ENCODE measurements at regions not wholly inside any gene's neighbourhood (a gene's known extent, or its start where the extent isn't known, plus 50 kb on each side); places are given as distances from the start of the nearest gene placed in this dataset.

DNA sequence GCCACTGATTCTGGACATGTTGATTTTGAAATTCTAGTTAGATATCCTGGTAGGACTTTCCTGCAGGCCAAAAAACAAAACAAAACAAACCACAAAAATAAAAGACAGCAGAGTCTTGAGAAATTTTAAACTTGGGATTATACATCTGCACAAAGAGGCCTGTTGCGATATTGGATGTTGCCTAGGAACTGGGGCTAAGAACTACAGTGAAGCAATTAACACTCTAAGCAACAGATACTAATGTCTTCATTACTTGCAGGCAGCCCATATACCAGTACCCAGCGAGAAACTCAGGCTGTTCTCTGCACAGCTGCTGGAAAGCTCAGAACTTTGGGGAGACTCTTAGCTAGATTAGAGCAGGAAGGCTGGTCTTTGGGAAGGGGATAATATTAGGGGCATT lies 69.1 kb upstream of the SCOC start:
- no peaks in the 10 kb centered on the region for H3K4me1 ChIP-seq (ENCODE audit: control insufficient read depth in 2 of 2, insufficient read depth in 2 of 2, low read length in 2 of 2)
- no peaks in the 10 kb centered on the region for H3K27me3 ChIP-seq (ENCODE audit: control insufficient read depth in 2 of 2, insufficient read depth in 1 of 2, low read length in 1 of 2)
- H3K27ac ChIP-seq (ENCODE audit: low read depth in 1 of 2, low read length in 1 of 2): no peak overlapping the region
- 98% methylated on average over 2 of the region's 2 CpGs for WGBS
- H3K36me3 ChIP-seq (ENCODE audit: control insufficient read depth in 2 of 2, insufficient read depth in 2 of 2, low read length in 1 of 2): no peaks in the 10 kb centered on the region
- H3K9me3 ChIP-seq (ENCODE audit: control insufficient read depth in 2 of 2, insufficient read depth in 1 of 2, low read length in 1 of 2): no peaks in the 10 kb centered on the region
- no peak overlapping the region for H3K4me3 ChIP-seq (ENCODE audit: low read length in 2 of 2)
- DNase-seq (ENCODE audit: low read depth in 6 of 9, low spot score in 9 of 9): no peak

DNA sequence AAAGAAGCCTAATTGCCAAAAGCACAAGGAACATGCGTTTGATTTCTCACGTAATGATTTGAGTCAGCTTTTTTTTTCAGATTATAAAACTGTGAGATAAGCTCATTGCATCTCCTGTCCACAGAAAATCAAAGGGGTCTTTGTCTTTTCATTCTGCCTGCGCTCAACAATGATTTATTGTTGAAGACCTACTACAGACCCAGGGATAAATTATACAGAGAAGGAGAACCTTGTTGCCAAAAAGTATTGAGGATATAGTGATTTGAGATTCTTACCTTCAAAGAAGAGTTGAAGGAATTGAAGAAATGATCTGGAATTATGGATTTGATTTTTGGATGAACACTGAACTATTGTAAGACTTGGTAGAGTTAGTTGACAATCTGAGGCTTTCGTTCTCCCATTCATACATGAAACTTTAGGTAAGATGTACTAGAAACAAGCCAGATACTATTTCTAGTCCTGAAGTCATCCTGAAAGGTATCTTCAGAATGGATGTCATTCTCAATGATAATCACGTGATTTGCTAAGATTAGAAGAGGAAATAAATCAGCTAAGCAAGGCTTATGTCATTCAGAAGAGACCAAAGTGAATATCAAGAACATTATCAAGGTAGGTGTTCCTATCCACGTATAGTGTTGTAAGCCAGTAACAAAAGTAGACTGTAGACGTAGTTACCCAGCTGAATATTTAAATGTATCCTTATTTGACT lies 71.1 kb upstream of the SCOC start:
- DNase-seq (ENCODE audit: low read depth in 6 of 9, low spot score in 9 of 9): no peak
- H3K4me3 ChIP-seq (ENCODE audit: low read length in 2 of 2): no peak overlapping the region
- H3K9me3 ChIP-seq (ENCODE audit: control insufficient read depth in 2 of 2, insufficient read depth in 1 of 2, low read length in 1 of 2): no peaks in the 10 kb centered on the region
- no peaks in the 10 kb centered on the region for H3K36me3 ChIP-seq (ENCODE audit: control insufficient read depth in 2 of 2, insufficient read depth in 2 of 2, low read length in 1 of 2)
- no peaks in the 10 kb centered on the region for H3K27me3 ChIP-seq (ENCODE audit: control insufficient read depth in 2 of 2, insufficient read depth in 1 of 2, low read length in 1 of 2)
- H3K4me1 ChIP-seq (ENCODE audit: control insufficient read depth in 2 of 2, insufficient read depth in 2 of 2, low read length in 2 of 2): peaks cover 0 to 6% of the 10 kb centered on the region in 2 donors
- 90% methylated on average over 7 of the region's 7 CpGs for WGBS
- no peak overlapping the region for H3K27ac ChIP-seq (ENCODE audit: low read depth in 1 of 2, low read length in 1 of 2)

DNA sequence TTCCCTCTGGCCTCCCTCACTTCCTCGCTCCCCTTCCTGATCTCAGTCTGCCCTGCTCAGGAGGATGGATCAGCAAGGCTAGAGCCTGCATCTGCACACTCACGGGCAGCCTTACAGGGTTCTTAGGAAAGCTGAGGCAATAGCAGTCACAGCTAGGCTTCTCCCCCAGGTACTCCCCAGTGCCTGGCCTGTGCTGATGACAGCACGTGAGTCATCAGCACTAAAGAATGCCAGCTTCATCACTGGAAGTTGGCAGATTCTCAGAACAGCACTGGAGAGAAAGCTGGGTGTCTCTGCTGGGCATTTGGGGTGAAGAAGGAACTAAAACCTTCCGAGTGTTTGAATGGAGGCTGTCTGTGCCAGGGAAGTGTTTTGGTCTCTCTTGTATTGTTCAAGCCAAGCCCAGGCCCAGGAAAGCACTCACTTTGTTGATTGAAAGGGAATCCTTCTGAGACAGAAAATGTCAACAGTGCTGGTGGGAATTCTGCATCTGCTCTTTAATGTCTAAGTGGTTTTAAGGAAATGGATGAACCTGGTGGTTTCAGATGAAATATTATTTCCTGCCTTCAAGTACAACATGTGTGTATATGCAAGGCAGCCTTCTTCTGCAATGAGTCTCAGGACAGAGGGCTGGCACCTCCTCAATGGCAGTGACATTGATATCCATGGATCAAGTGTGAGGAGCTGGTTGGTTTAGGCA lies 73.0 kb upstream of the SCOC start:
- no peaks in the 10 kb centered on the region for H3K36me3 ChIP-seq (ENCODE audit: control insufficient read depth in 2 of 2, insufficient read depth in 2 of 2, low read length in 1 of 2)
- no peak for DNase-seq (ENCODE audit: low read depth in 6 of 9, low spot score in 9 of 9)
- H3K4me1 ChIP-seq (ENCODE audit: control insufficient read depth in 2 of 2, insufficient read depth in 2 of 2, low read length in 2 of 2): peaks cover 0 to 6% of the 10 kb centered on the region in 2 donors
- WGBS: 74% methylated on average over 4 of the region's 4 CpGs
- H3K9me3 ChIP-seq (ENCODE audit: control insufficient read depth in 2 of 2, insufficient read depth in 1 of 2, low read length in 1 of 2): no peaks in the 10 kb centered on the region
- no peaks in the 10 kb centered on the region for H3K27me3 ChIP-seq (ENCODE audit: control insufficient read depth in 2 of 2, insufficient read depth in 1 of 2, low read length in 1 of 2)
- no peak overlapping the region for H3K4me3 ChIP-seq (ENCODE audit: low read length in 2 of 2)
- H3K27ac ChIP-seq (ENCODE audit: low read depth in 1 of 2, low read length in 1 of 2): no peak overlapping the region

DNA sequence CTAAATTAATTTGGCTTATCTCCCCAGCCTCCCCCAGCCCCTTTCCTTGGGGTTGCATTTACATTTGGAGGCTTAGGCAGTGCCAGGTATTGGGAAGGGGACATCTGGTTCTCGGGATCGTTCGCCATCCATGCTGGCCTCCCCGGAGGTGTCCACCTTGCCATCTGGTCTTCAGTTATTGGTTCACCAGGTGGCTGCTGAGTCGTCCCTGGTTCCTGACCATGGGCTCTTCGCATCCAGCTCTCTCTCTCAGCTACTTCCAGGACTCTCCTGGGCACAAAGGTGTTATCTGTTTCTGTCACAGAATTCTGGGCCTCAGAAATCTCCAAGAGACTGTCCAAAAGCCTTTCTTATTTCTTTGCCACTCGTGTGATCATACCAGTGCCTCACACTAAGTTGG lies 75.4 kb upstream of the SCOC start:
- no peaks in the 10 kb centered on the region for H3K27me3 ChIP-seq (ENCODE audit: control insufficient read depth in 2 of 2, insufficient read depth in 1 of 2, low read length in 1 of 2)
- no peak for DNase-seq (ENCODE audit: low read depth in 6 of 9, low spot score in 9 of 9)
- peaks cover 0 to 6% of the 10 kb centered on the region in 2 donors for H3K4me1 ChIP-seq (ENCODE audit: control insufficient read depth in 2 of 2, insufficient read depth in 2 of 2, low read length in 2 of 2)
- H3K36me3 ChIP-seq (ENCODE audit: control insufficient read depth in 2 of 2, insufficient read depth in 2 of 2, low read length in 1 of 2): no peaks in the 10 kb centered on the region
- no peak overlapping the region for H3K4me3 ChIP-seq (ENCODE audit: low read length in 2 of 2)
- WGBS: 96% methylated on average over 7 of the region's 7 CpGs
- no peak overlapping the region for H3K27ac ChIP-seq (ENCODE audit: low read depth in 1 of 2, low read length in 1 of 2)
- H3K9me3 ChIP-seq (ENCODE audit: control insufficient read depth in 2 of 2, insufficient read depth in 1 of 2, low read length in 1 of 2): no peaks in the 10 kb centered on the region

DNA sequence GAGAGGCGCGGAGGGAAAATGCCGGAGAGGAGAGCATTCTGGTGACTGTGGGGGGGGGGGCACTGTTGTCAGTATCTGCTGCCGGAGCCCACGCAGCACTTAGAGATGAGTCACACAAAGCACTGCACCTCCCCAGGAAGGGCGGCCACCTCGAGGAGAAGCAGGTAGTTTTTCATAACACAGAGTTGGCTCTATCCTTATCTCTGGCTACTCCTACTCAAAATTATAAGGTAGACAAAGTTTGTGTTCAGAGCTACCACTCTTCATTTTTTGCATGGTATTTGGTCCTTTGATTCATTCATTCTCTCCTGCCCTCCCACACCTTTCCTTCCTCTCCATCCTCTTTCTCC lies 76.2 kb upstream of the SCOC start:
- WGBS: 90% methylated on average over 7 of the region's 7 CpGs
- no peak for DNase-seq (ENCODE audit: low read depth in 6 of 9, low spot score in 9 of 9)
- peaks cover 0 to 6% of the 10 kb centered on the region in 2 donors for H3K4me1 ChIP-seq (ENCODE audit: control insufficient read depth in 2 of 2, insufficient read depth in 2 of 2, low read length in 2 of 2)
- no peak overlapping the region for H3K4me3 ChIP-seq (ENCODE audit: low read length in 2 of 2)
- H3K27me3 ChIP-seq (ENCODE audit: control insufficient read depth in 2 of 2, insufficient read depth in 1 of 2, low read length in 1 of 2): no peaks in the 10 kb centered on the region
- H3K9me3 ChIP-seq (ENCODE audit: control insufficient read depth in 2 of 2, insufficient read depth in 1 of 2, low read length in 1 of 2): no peaks in the 10 kb centered on the region
- H3K36me3 ChIP-seq (ENCODE audit: control insufficient read depth in 2 of 2, insufficient read depth in 2 of 2, low read length in 1 of 2): no peaks in the 10 kb centered on the region
- no peak overlapping the region for H3K27ac ChIP-seq (ENCODE audit: low read depth in 1 of 2, low read length in 1 of 2)

DNA sequence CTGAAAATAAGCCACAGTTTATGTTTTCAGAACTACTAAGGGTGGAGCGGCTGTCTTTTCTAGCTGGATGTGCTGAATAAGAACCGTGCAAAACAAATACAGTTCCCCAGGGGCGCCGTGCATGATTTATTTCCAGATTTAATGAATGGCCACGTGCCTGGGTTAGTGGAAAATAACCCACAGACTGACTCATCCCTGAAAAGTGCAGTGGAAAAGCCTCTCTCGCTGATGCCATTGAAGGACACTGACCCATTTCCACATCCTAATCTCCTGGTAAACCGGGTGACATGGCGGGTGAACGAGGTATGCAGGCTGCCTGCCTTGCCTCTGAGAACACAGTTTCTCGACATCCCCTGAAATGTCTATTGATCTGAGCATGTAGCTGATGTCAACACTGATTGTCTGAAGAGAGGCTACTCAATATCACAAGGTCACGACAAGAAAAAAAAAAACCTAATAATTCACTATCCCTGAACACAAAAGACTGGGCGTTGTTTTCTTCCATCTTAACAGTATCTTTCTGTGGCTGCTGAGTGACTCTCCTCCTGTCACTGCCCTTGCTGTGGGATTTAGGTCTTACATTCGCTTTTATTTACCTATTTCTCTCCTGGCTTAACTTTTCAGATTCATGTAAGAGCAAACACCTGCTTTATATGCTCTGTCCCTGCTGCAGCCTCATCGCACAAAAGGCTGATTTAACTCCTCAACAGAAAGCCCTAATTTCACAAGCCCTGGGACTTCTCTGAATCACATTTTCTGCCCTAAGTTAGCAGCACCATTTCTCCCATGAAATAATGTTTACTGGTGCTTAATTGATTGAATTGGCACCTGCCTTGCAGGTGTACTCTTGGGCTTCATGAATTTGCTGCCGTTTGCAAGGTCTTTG lies 76.9 kb upstream of the SCOC start:
- no peak for DNase-seq (ENCODE audit: low read depth in 6 of 9, low spot score in 9 of 9)
- Histone ChIP-seq H3K4me1 (ENCODE audit: control insufficient read depth in 2 of 2, insufficient read depth in 2 of 2, low read length in 2 of 2) (peaks cover 0 to 6% of the 10 kb centered on the region in 2 donors), H3K27me3 (ENCODE audit: control insufficient read depth in 2 of 2, insufficient read depth in 1 of 2, low read length in 1 of 2) (no peaks in the 10 kb centered on the region), H3K27ac (ENCODE audit: low read depth in 1 of 2, low read length in 1 of 2) (no peak overlapping the region), H3K9me3 (ENCODE audit: control insufficient read depth in 2 of 2, insufficient read depth in 1 of 2, low read length in 1 of 2) (no peaks in the 10 kb centered on the region), H3K4me3 (ENCODE audit: low read length in 2 of 2) (no peak overlapping the region), H3K36me3 (ENCODE audit: control insufficient read depth in 2 of 2, insufficient read depth in 2 of 2, low read length in 1 of 2) (no peaks in the 10 kb centered on the region)
- 90% methylated on average over 15 of the region's 15 CpGs for WGBS

DNA sequence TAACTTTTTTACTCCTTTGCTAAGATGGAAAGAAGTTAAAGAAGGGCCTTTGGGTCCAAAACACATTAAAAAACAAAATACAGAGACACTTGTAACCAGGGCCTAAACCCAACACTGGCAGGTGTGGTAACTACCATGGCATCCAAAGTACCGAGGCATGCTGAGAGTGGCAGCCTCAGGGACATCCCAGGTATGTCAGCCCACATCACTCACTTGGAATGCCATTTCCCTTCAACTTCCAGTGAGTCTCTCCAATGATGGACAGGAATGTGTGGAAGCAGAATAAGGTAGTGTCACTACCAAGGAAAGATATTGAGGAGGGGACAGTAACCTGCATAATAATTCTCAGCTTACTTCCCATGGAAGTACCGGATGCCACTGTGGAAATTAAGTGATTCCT lies 79.5 kb upstream of the SCOC start:
- no peak for DNase-seq (ENCODE audit: low read depth in 6 of 9, low spot score in 9 of 9)
- Histone ChIP-seq H3K9me3 (ENCODE audit: control insufficient read depth in 2 of 2, insufficient read depth in 1 of 2, low read length in 1 of 2) (no peaks in the 10 kb centered on the region), H3K27ac (ENCODE audit: low read depth in 1 of 2, low read length in 1 of 2) (no peak overlapping the region), H3K4me3 (ENCODE audit: low read length in 2 of 2) (no peak overlapping the region), H3K4me1 (ENCODE audit: control insufficient read depth in 2 of 2, insufficient read depth in 2 of 2, low read length in 2 of 2) (peaks cover 0 to 6% of the 10 kb centered on the region in 2 donors), H3K27me3 (ENCODE audit: control insufficient read depth in 2 of 2, insufficient read depth in 1 of 2, low read length in 1 of 2) (no peaks in the 10 kb centered on the region), H3K36me3 (ENCODE audit: control insufficient read depth in 2 of 2, insufficient read depth in 2 of 2, low read length in 1 of 2) (no peaks in the 10 kb centered on the region)
- WGBS: 98% methylated on average over 2 of the region's 2 CpGs

DNA sequence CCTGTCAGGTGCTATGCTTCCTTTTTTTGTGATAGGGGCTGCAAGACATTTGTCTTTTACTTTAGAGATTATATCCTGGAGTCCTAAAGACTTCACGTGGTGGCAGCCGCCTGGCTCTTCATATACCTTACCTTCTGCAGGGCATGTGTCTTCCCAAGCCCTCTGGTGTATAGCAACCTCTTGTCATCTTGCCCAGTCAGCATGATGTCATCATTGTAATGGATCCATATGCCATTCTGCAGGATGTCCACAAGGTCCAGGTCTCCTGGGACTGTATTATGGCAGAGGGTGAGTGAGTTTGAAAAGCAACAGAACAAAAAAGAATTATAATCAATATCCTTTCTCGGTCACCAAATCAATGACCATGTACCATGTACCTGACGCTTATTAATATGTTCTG lies 82.2 kb upstream of the SCOC start:
- peaks cover 0 to 2% of the 10 kb centered on the region in 2 donors for H3K9me3 ChIP-seq (ENCODE audit: control insufficient read depth in 2 of 2, insufficient read depth in 1 of 2, low read length in 1 of 2)
- H3K36me3 ChIP-seq (ENCODE audit: control insufficient read depth in 2 of 2, insufficient read depth in 2 of 2, low read length in 1 of 2): no peaks in the 10 kb centered on the region
- H3K27me3 ChIP-seq (ENCODE audit: control insufficient read depth in 2 of 2, insufficient read depth in 1 of 2, low read length in 1 of 2): no peaks in the 10 kb centered on the region
- H3K4me3 ChIP-seq (ENCODE audit: low read length in 2 of 2): no peak overlapping the region
- no peaks in the 10 kb centered on the region for H3K4me1 ChIP-seq (ENCODE audit: control insufficient read depth in 2 of 2, insufficient read depth in 2 of 2, low read length in 2 of 2)
- no peak for DNase-seq (ENCODE audit: low read depth in 6 of 9, low spot score in 9 of 9)
- WGBS: 94% methylated on average over 4 of the region's 4 CpGs
- H3K27ac ChIP-seq (ENCODE audit: low read depth in 1 of 2, low read length in 1 of 2): no peak overlapping the region

DNA sequence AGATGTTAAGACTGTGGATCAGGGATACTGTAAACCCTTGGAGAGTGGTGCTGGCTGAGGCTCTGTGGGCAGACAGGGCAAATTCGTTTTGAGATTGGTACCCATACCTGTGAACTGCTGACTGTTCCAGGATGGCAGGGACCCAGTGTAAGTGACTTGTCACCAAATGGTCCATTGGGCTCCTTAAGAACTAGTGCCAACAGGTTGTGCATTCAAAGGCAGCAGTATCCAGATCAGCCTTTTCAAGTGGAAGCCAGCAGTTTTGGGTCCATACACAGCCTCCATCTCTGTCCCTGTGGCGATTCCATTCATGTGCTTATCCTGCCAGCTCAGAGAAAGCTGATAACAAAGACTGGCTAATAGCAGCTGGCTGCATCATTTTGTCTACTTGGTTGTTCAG lies 84.0 kb upstream of the SCOC start:
- 97% methylated on average over 2 of the region's 2 CpGs for WGBS
- no peaks in the 10 kb centered on the region for H3K4me1 ChIP-seq (ENCODE audit: control insufficient read depth in 2 of 2, insufficient read depth in 2 of 2, low read length in 2 of 2)

More for the DNA sequence above, 84.0 kb upstream of the SCOC start:
- Histone ChIP-seq H3K36me3 (ENCODE audit: control insufficient read depth in 2 of 2, insufficient read depth in 2 of 2, low read length in 1 of 2) (no peaks in the 10 kb centered on the region), H3K27ac (ENCODE audit: low read depth in 1 of 2, low read length in 1 of 2) (no peak overlapping the region), H3K27me3 (ENCODE audit: control insufficient read depth in 2 of 2, insufficient read depth in 1 of 2, low read length in 1 of 2) (no peaks in the 10 kb centered on the region), H3K9me3 (ENCODE audit: control insufficient read depth in 2 of 2, insufficient read depth in 1 of 2, low read length in 1 of 2) (peaks cover 0 to 3% of the 10 kb centered on the region in 2 donors), H3K4me3 (ENCODE audit: low read length in 2 of 2) (no peak overlapping the region)
- DNase-seq (ENCODE audit: low read depth in 6 of 9, low spot score in 9 of 9): no peak
